OCI-LY7 (cell line): ENCODE measurements at regions not wholly inside any gene's neighbourhood (a gene's known extent, or its start where the extent isn't known, plus 50 kb on each side); places are given as distances from the start of the nearest gene placed in this dataset.

Source experiments
- BruUV-seq: library from RNA; stranded (reverse); fragments of 400-500 nt; replicated peaks from 2 replicates; lab custom pipeline; 2021; lab: Mats Ljungman, UMichigan
- CTCF ChIA-PET: fragments of 300-600 bp; sonication (Branson Sonifier 250); formaldehyde crosslinking; loops from one replicate; lab custom pipeline; 2022; ENCODE audit warnings: antibody characterized with exemption; ENCODE audit not compliant: unreplicated experiment; lab: Charles Lee
- POLR2A ChIA-PET: fragments of 300-600 bp; sonication (Branson Sonifier 250); formaldehyde crosslinking; loops from one replicate; lab custom pipeline; 2022; ENCODE audit warnings: antibody characterized with exemption; lab: Charles Lee
- DNase-seq: peaks from one replicate; pipeline ENCODE4 v3.0.0-alpha.2; 2015; ENCODE audit warnings: low spot score
- H2AFZ ChIP-seq: fragments of 200-600 bp; sonication (generic), shearing (Covaris generic); 2 replicates; pipeline ENCODE4 v1.6.1; 2014; ENCODE audit warnings: mild to moderate bottlenecking, antibody characterized with exemption, low read length, moderate library complexity
- H3K27ac ChIP-seq: fragments of 200-600 bp; sonication (generic); 2 replicates; pipeline ENCODE4 v1.5.1; 2014; ENCODE audit warnings: mixed run types, low read depth, mild to moderate bottlenecking, moderate library complexity, low read length, inconsistent platforms; ENCODE audit not compliant: poor library complexity, severe bottlenecking
- H3K36me3 ChIP-seq: fragments of 200-600 bp; sonication (generic); 2 replicates; pipeline ENCODE4 v1.6.1; 2014; ENCODE audit warnings: mild to moderate bottlenecking, antibody characterized with exemption, low read length, moderate library complexity, mixed read lengths; ENCODE audit not compliant: insufficient read depth
- H3K4me1 ChIP-seq: fragments of 200-600 bp; sonication (generic); 2 replicates; pipeline ENCODE4 v1.5.1; 2014; ENCODE audit warnings: mild to moderate bottlenecking, low read length; ENCODE audit not compliant: insufficient read depth, poor library complexity, severe bottlenecking
- H3K4me2 ChIP-seq: fragments of 200-600 bp; sonication (generic); 2 replicates; pipeline ENCODE4 v1.6.1; 2014; ENCODE audit warnings: mild to moderate bottlenecking, low read length
- H3K4me3 ChIP-seq: fragments of 200-600 bp; sonication (generic); 2 replicates; pipeline ENCODE4 v1.5.1; 2014; ENCODE audit warnings: mild to moderate bottlenecking, low read depth, low read length; ENCODE audit not compliant: poor library complexity, severe bottlenecking
- H3K79me2 ChIP-seq: fragments of 200-600 bp; sonication (generic); 2 replicates; pipeline ENCODE4 v1.6.1; 2016; ENCODE audit warnings: low read depth, mild to moderate bottlenecking, low read length, moderate library complexity, mixed read lengths; ENCODE audit not compliant: insufficient read depth
- H3K9me2 ChIP-seq: fragments of 200-600 bp; sonication (generic); 2 replicates; pipeline ENCODE4 v1.6.1; 2016; ENCODE audit warnings: mild to moderate bottlenecking, low read length, mixed read lengths; ENCODE audit not compliant: insufficient read depth
- H3K9me3 ChIP-seq: fragments of 200-600 bp; sonication (generic); 2 replicates; pipeline ENCODE4 v1.6.1; 2014; ENCODE audit warnings: mild to moderate bottlenecking, mixed run types, low read length, mixed read lengths
- H4K20me1 ChIP-seq: fragments of 200-600 bp; sonication (generic); 2 replicates; pipeline ENCODE4 v1.6.1; 2014; ENCODE audit warnings: mild to moderate bottlenecking, antibody characterized with exemption, low read length, moderate library complexity, mixed read lengths; ENCODE audit not compliant: insufficient read depth
- CTCF ChIP-seq: fragments of 200-600 bp; sonication (generic); conservative IDR thresholded peaks from 2 replicates; pipeline ENCODE4 v1.5.1; 2014; ENCODE audit warnings: mild to moderate bottlenecking, antibody characterized with exemption, low read length, moderate library complexity, mixed read lengths
- EZH2phosphoT487 ChIP-seq: fragments of 200-600 bp; sonication (generic); IDR thresholded peaks from 2 replicates; pipeline ENCODE4 v1.6.1; 2018; ENCODE audit warnings: low read depth, borderline replicate concordance, mild to moderate bottlenecking, mixed run types, antibody characterized with exemption, low read length, moderate library complexity, mixed read lengths
- intact Hi-C: fragments of 100-400 bp; cut with micrococcal nuclease; formaldehyde crosslinking; loops from one replicate; pipeline ENCODE4 v1.10.0; 2022; ENCODE audit not compliant: unreplicated experiment

- H3K27ac ChIP-seq = no peak overlapping the region
- H2AFZ ChIP-seq = no peak overlapping the region
- 0 out of 2 replicates have a peak, but pooled peaks cover under 1% of the 10 kb centered on the region for H3K9me3 ChIP-seq
- TF ChIP-seq EZH2phosphoT487 (no peak), CTCF (no peak)
- no peaks in the 10 kb centered on the region for H3K36me3 ChIP-seq
- no peak overlapping the region for H3K4me3 ChIP-seq
- H4K20me1 ChIP-seq = no peaks in the 10 kb centered on the region
- CTCF ChIA-PET = no interaction called here
- no TSS peak for BruUV-seq
- H3K79me2 ChIP-seq = no peaks in the 10 kb centered on the region
- POLR2A ChIA-PET = no interaction called here
- H3K9me2 ChIP-seq = no peaks in the 10 kb centered on the region
- no peak overlapping the region for H3K4me2 ChIP-seq
- H3K4me1 ChIP-seq = no peaks in the 10 kb centered on the region
- DNase-seq = no peak
- intact Hi-C loops = no loop called here
These were observed 76.1 kb downstream of the C9orf50 start for GRCh38 chr9:129544761-129545160.

DNA sequence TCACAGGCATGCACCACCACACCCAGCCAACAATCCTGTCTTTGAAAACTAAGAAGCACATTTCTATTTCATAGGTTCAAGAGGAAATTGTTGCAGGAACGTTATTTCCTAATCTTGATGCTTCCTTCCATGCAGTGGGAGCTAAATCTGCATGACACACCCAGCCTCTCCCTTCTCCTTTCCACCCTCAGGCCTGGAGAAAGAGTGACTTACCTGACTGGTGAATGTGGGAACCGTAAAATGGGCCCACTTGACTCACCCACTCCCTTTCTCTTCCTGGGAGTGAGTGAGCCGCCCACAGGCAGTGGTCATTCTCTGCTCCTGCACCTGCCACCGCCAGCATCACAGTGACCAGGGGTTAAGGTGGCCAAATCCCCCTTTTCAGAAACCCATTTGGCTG is 78.2 kb downstream of the C9orf50 start:
- no peak overlapping the region for H3K4me2 ChIP-seq
- CTCF ChIA-PET = no interaction called here
- no peak overlapping the region for H2AFZ ChIP-seq
- 0 out of 2 replicates have a peak, but pooled peaks cover 8% of the 10 kb centered on the region for H3K9me3 ChIP-seq
- H3K27ac ChIP-seq = no peak overlapping the region
- no peaks in the 10 kb centered on the region for H3K4me1 ChIP-seq
- intact Hi-C loops = no loop called here
- POLR2A ChIA-PET = interaction anchor here (0.9 kb wide), 1 partner anchor 101 kb away, joined by 7 read pairs; no protein-coding TSS in a partner anchor
- H3K79me2 ChIP-seq = no peaks in the 10 kb centered on the region
- no peak for TF ChIP-seq CTCF
- H3K9me2 ChIP-seq = no peaks in the 10 kb centered on the region
- DNase-seq = no peak
- no peaks in the 10 kb centered on the region for H4K20me1 ChIP-seq
- BruUV-seq = no TSS peak
- H3K4me3 ChIP-seq = no peak overlapping the region
- no peaks in the 10 kb centered on the region for H3K36me3 ChIP-seq

DNA sequence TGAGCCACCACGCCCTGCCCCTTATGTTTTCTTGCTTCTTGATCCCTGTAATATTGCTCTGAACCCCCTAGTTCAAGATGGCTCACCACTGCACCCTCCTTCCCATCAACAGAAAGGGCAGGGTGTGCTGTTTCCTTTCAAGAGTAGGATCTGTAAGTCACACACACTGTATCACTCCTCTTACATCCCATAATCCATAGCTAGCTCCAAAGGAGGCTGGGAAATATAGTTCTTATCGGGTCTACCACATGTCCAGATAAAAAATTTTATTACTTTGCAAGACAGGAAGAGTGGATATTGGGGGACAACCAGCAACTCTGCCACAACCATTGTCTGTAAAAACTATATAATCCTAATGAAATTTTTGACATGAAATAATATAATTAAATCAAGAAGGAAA is 79.6 kb downstream of the C9orf50 start:
- H3K9me2 ChIP-seq = no peaks in the 10 kb centered on the region
- TF ChIP-seq CTCF = no peak
- TF ChIP-seq EZH2phosphoT487 = no peak
- H3K9me3 ChIP-seq = 0 out of 2 replicates have a peak, but pooled peaks cover 8% of the 10 kb centered on the region
- intact Hi-C loops = no loop called here
- no peak overlapping the region for H3K4me2 ChIP-seq
- H3K27ac ChIP-seq = no peak overlapping the region
- BruUV-seq = no TSS peak
- CTCF ChIA-PET = no interaction called here
- H3K36me3 ChIP-seq = no peaks in the 10 kb centered on the region
- no peak for DNase-seq
- H3K4me3 ChIP-seq = no peak overlapping the region
- H3K4me1 ChIP-seq = no peaks in the 10 kb centered on the region
- no peaks in the 10 kb centered on the region for H4K20me1 ChIP-seq
- H3K79me2 ChIP-seq = no peaks in the 10 kb centered on the region
- POLR2A ChIA-PET = interaction anchor here (1.5 kb wide), 1 partner anchor 20 kb away, joined by 3 read pairs; no protein-coding TSS in a partner anchor
- no peak overlapping the region for H2AFZ ChIP-seq
